ENCODE measurements at regions not wholly inside any gene's neighbourhood (a gene's known extent, or its start where the extent isn't known, plus 50 kb on each side); places are given as distances from the start of the nearest gene placed in this dataset.

- H2BK12ac ChIP-seq (ENCODE audit: low read length in 2 of 2), result no peak overlapping the region
- H3K9ac ChIP-seq (ENCODE audit: low read length), result no peak overlapping the region
- DNase-seq, result no peak
- H4K8ac ChIP-seq (ENCODE audit: low read length), result no peak overlapping the region
- H4K91ac ChIP-seq (ENCODE audit: low read length), result no peak overlapping the region
- H3K4me2 ChIP-seq (ENCODE audit: low read length, poor library complexity, severe bottlenecking), result no peak overlapping the region
- H3K18ac ChIP-seq (ENCODE audit: low read depth in 1 of 2, low read length in 2 of 2), result no peak overlapping the region
- no peak overlapping the region for H3K4me3 ChIP-seq (ENCODE audit: insufficient read depth in 1 of 2, low read depth in 1 of 2, low read length in 2 of 2)
- no peak overlapping the region for H2AFZ ChIP-seq (ENCODE audit: low read depth, low read length)
- no peaks in the 10 kb centered on the region for H3K4me1 ChIP-seq (ENCODE audit: control insufficient read depth, insufficient read depth, low read depth, low read length)
- no peak overlapping the region for H2BK120ac ChIP-seq (ENCODE audit: low read depth, low read length)
- peaks cover 3% of the 10 kb centered on the region for H3K9me3 ChIP-seq (ENCODE audit: control insufficient read depth, low read length)
- H3K36me3 ChIP-seq (ENCODE audit: control insufficient read depth in 1 of 2, insufficient read depth in 2 of 2, low read depth in 1 of 2, low read length in 2 of 2), result no peaks in the 10 kb centered on the region
- no peak overlapping the region for H3K27ac ChIP-seq (ENCODE audit: low read length, poor library complexity, severe bottlenecking)
- H3K14ac ChIP-seq (ENCODE audit: low read length in 2 of 2), result no peak overlapping the region
- no peak overlapping the region for H3K4ac ChIP-seq (ENCODE audit: low read depth in 1 of 2, low read length in 2 of 2)
- H3K79me1 ChIP-seq (replicated peaks; ENCODE audit: low read length, poor library complexity, severe bottlenecking), result no peaks in the 10 kb centered on the region
- H3K23ac ChIP-seq (ENCODE audit: low read length in 2 of 2), result no peak overlapping the region
- H2AK5ac ChIP-seq (ENCODE audit: low read length, severe bottlenecking), result no peak overlapping the region
- no peaks in the 10 kb centered on the region for H3K27me3 ChIP-seq (ENCODE audit: control insufficient read depth in 1 of 2, insufficient read depth in 1 of 2, low read length in 2 of 2)
- H2BK15ac ChIP-seq (ENCODE audit: low read depth, poor library complexity, severe bottlenecking), result no peak overlapping the region
- no peak overlapping the region for H2BK5ac ChIP-seq (ENCODE audit: low read depth, low read length, poor library complexity, severe bottlenecking)
Observed at GRCh38 chr12:87201598-87201997, 827.6 kb downstream of the C12orf50 start.

GRCh38 chr12:87200289-87200979, 828.8 kb downstream of the C12orf50 start:
- no peak overlapping the region for H2AFZ ChIP-seq (ENCODE audit: low read depth, low read length)
- H3K9me3 ChIP-seq (ENCODE audit: control insufficient read depth, low read length), result peaks cover 3% of the 10 kb centered on the region
- H4K91ac ChIP-seq (ENCODE audit: low read length), result no peak overlapping the region
- no peak for DNase-seq
- H4K8ac ChIP-seq (ENCODE audit: low read length), result no peak overlapping the region
- no peak overlapping the region for H3K14ac ChIP-seq (ENCODE audit: low read length in 2 of 2)
- H3K4me1 ChIP-seq (ENCODE audit: control insufficient read depth, insufficient read depth, low read depth, low read length), result no peaks in the 10 kb centered on the region
- no peak overlapping the region for H2BK15ac ChIP-seq (ENCODE audit: low read depth, poor library complexity, severe bottlenecking)
- no peaks in the 10 kb centered on the region for H3K36me3 ChIP-seq (ENCODE audit: control insufficient read depth in 1 of 2, insufficient read depth in 2 of 2, low read depth in 1 of 2, low read length in 2 of 2)
- no peak overlapping the region for H3K4me3 ChIP-seq (ENCODE audit: insufficient read depth in 1 of 2, low read depth in 1 of 2, low read length in 2 of 2)
- no peak overlapping the region for H3K4me2 ChIP-seq (ENCODE audit: low read length, poor library complexity, severe bottlenecking)
- H3K18ac ChIP-seq (ENCODE audit: low read depth in 1 of 2, low read length in 2 of 2), result no peak overlapping the region
- no peaks in the 10 kb centered on the region for H3K79me1 ChIP-seq (replicated peaks; ENCODE audit: low read length, poor library complexity, severe bottlenecking)
- no peak overlapping the region for H3K4ac ChIP-seq (ENCODE audit: low read depth in 1 of 2, low read length in 2 of 2)
- no peak overlapping the region for H3K23ac ChIP-seq (ENCODE audit: low read length in 2 of 2)
- no peak overlapping the region for H3K9ac ChIP-seq (ENCODE audit: low read length)
- no peak overlapping the region for H2BK5ac ChIP-seq (ENCODE audit: low read depth, low read length, poor library complexity, severe bottlenecking)
- no peak overlapping the region for H2BK120ac ChIP-seq (ENCODE audit: low read depth, low read length)
- no peak overlapping the region for H2AK5ac ChIP-seq (ENCODE audit: low read length, severe bottlenecking)
- WGBS, result no CpG with 5 or more reads among the region's 1 CpG
- no peaks in the 10 kb centered on the region for H3K27me3 ChIP-seq (ENCODE audit: control insufficient read depth in 1 of 2, insufficient read depth in 1 of 2, low read length in 2 of 2)
- H2BK12ac ChIP-seq (ENCODE audit: low read length in 2 of 2), result no peak overlapping the region
- H3K27ac ChIP-seq (ENCODE audit: low read length, poor library complexity, severe bottlenecking), result no peak overlapping the region

GRCh38 chr12:87198181-87198580, 831.0 kb downstream of the C12orf50 start:
- Histone ChIP-seq H3K4me1 (ENCODE audit: control insufficient read depth, insufficient read depth, low read depth, low read length) (no peaks in the 10 kb centered on the region), H3K36me3 (ENCODE audit: control insufficient read depth in 1 of 2, insufficient read depth in 2 of 2, low read depth in 1 of 2, low read length in 2 of 2) (no peaks in the 10 kb centered on the region), H3K14ac (ENCODE audit: low read length in 2 of 2) (no peak overlapping the region), H3K9me3 (ENCODE audit: control insufficient read depth, low read length) (peaks cover 3% of the 10 kb centered on the region), H3K27me3 (ENCODE audit: control insufficient read depth in 1 of 2, insufficient read depth in 1 of 2, low read length in 2 of 2) (no peaks in the 10 kb centered on the region), H3K9ac (ENCODE audit: low read length) (no peak overlapping the region), H2BK120ac (ENCODE audit: low read depth, low read length) (no peak overlapping the region), H4K91ac (ENCODE audit: low read length) (no peak overlapping the region), H3K4me3 (ENCODE audit: insufficient read depth in 1 of 2, low read depth in 1 of 2, low read length in 2 of 2) (no peak overlapping the region), H2AFZ (ENCODE audit: low read depth, low read length) (no peak overlapping the region), H3K23ac (ENCODE audit: low read length in 2 of 2) (no peak overlapping the region), H3K4ac (ENCODE audit: low read depth in 1 of 2, low read length in 2 of 2) (no peak overlapping the region), H3K4me2 (ENCODE audit: low read length, poor library complexity, severe bottlenecking) (no peak overlapping the region), H3K79me1 (replicated peaks; ENCODE audit: low read length, poor library complexity, severe bottlenecking) (no peaks in the 10 kb centered on the region), H3K27ac (ENCODE audit: low read length, poor library complexity, severe bottlenecking) (no peak overlapping the region), H3K18ac (ENCODE audit: low read depth in 1 of 2, low read length in 2 of 2) (no peak overlapping the region), H2AK5ac (ENCODE audit: low read length, severe bottlenecking) (no peak overlapping the region), H2BK15ac (ENCODE audit: low read depth, poor library complexity, severe bottlenecking) (no peak overlapping the region), H2BK5ac (ENCODE audit: low read depth, low read length, poor library complexity, severe bottlenecking) (no peak overlapping the region), H2BK12ac (ENCODE audit: low read length in 2 of 2) (no peak overlapping the region), H4K8ac (ENCODE audit: low read length) (no peak overlapping the region)
- no CpG with 5 or more reads among the region's 1 CpG for WGBS
- no peak for DNase-seq

- no peak overlapping the region for H3K4me3 ChIP-seq (ENCODE audit: insufficient read depth in 1 of 2, low read depth in 1 of 2, low read length in 2 of 2)
- H3K9me3 ChIP-seq (ENCODE audit: control insufficient read depth, low read length), result no peaks in the 10 kb centered on the region
- H2BK120ac ChIP-seq (ENCODE audit: low read depth, low read length), result no peak overlapping the region
- no peak overlapping the region for H3K14ac ChIP-seq (ENCODE audit: low read length in 2 of 2)
- no peak overlapping the region for H3K4me2 ChIP-seq (ENCODE audit: low read length, poor library complexity, severe bottlenecking)
- 100% methylated on average over 2 of the region's 2 CpGs for WGBS
- H2BK15ac ChIP-seq (ENCODE audit: low read depth, poor library complexity, severe bottlenecking), result no peak overlapping the region
- H3K27ac ChIP-seq (ENCODE audit: low read length, poor library complexity, severe bottlenecking), result no peak overlapping the region
- no peaks in the 10 kb centered on the region for H3K36me3 ChIP-seq (ENCODE audit: control insufficient read depth in 1 of 2, insufficient read depth in 2 of 2, low read depth in 1 of 2, low read length in 2 of 2)
- H3K18ac ChIP-seq (ENCODE audit: low read depth in 1 of 2, low read length in 2 of 2), result no peak overlapping the region
- no peak overlapping the region for H3K9ac ChIP-seq (ENCODE audit: low read length)
- H3K23ac ChIP-seq (ENCODE audit: low read length in 2 of 2), result no peak overlapping the region
- no peak overlapping the region for H2AFZ ChIP-seq (ENCODE audit: low read depth, low read length)
- no peak overlapping the region for H4K91ac ChIP-seq (ENCODE audit: low read length)
- H4K8ac ChIP-seq (ENCODE audit: low read length), result no peak overlapping the region
- no peak for DNase-seq
- no peak overlapping the region for H2AK5ac ChIP-seq (ENCODE audit: low read length, severe bottlenecking)
- H3K4me1 ChIP-seq (ENCODE audit: control insufficient read depth, insufficient read depth, low read depth, low read length), result no peaks in the 10 kb centered on the region
- no peak overlapping the region for H2BK12ac ChIP-seq (ENCODE audit: low read length in 2 of 2)
- no peaks in the 10 kb centered on the region for H3K79me1 ChIP-seq (replicated peaks; ENCODE audit: low read length, poor library complexity, severe bottlenecking)
- no peaks in the 10 kb centered on the region for H3K27me3 ChIP-seq (ENCODE audit: control insufficient read depth in 1 of 2, insufficient read depth in 1 of 2, low read length in 2 of 2)
- H3K4ac ChIP-seq (ENCODE audit: low read depth in 1 of 2, low read length in 2 of 2), result no peak overlapping the region
- no peak overlapping the region for H2BK5ac ChIP-seq (ENCODE audit: low read depth, low read length, poor library complexity, severe bottlenecking)
Observed at GRCh38 chr12:87196321-87196720, 832.9 kb downstream of the C12orf50 start.

Data from mesenchymal stem cell (in vitro differentiated cells and primary cell).